Ishikawa (cell line): ENCODE measurements at regions not wholly inside any gene's neighbourhood (a gene's known extent, or its start where the extent isn't known, plus 50 kb on each side); places are given as distances from the start of the nearest gene placed in this dataset.

ENCODE experiments used
- CEBPB ChIP-seq: IDR thresholded peaks from 2 replicates; pipeline ENCODE4 v1.6.1; 2012
- CREB1 ChIP-seq: IDR thresholded peaks from 2 replicates; pipeline ENCODE4 v1.6.1; 2012; ENCODE audit warnings: low read depth
- EP300 ChIP-seq: IDR thresholded peaks from 2 replicates; pipeline ENCODE4 v1.6.1; 2012; ENCODE audit warnings: borderline replicate concordance
- FOXM1 ChIP-seq: IDR thresholded peaks from 2 replicates; pipeline ENCODE4 v1.6.1; 2012; ENCODE audit warnings: low read depth, borderline replicate concordance
- NFIC ChIP-seq: IDR thresholded peaks from 2 replicates; pipeline ENCODE4 v1.6.1; 2012
- RAD21 ChIP-seq: IDR thresholded peaks from 2 replicates; pipeline ENCODE4 v1.6.1; 2012; ENCODE audit warnings: low read depth
- REST ChIP-seq: IDR thresholded peaks from 2 replicates; pipeline ENCODE4 v1.6.1; 2012; ENCODE audit warnings: low read depth, mild to moderate bottlenecking
- TAF1 ChIP-seq: IDR thresholded peaks from 2 replicates; pipeline ENCODE4 v1.6.1; 2012; ENCODE audit warnings: low read depth, mild to moderate bottlenecking
- YY1 ChIP-seq: IDR thresholded peaks from 2 replicates; pipeline ENCODE4 v1.6.1; 2012; ENCODE audit warnings: low read depth

- TF ChIP-seq REST (no peak), YY1 (no peak), CREB1 (no peak), RAD21 (no peak), EP300 (no peak), CEBPB (no peak), NFIC (no peak), FOXM1 (no peak), TAF1 (no peak)
Measured at GRCh38 chr6:142009647-142010046, 123.1 kb upstream of the GJE1 start.
